NB4 (cell line): ENCODE measurements at regions not wholly inside any gene's neighbourhood (a gene's known extent, or its start where the extent isn't known, plus 50 kb on each side); places are given as distances from the start of the nearest gene placed in this dataset.

Experiments
- DNase-seq: peaks from one replicate; pipeline ENCODE4 v3.0.0; 2010; ENCODE audit warnings: low read depth
- H3K4me3 ChIP-seq: one replicate; pipeline ENCODE4 v1.5.1; 2011; ENCODE audit warnings: mild to moderate bottlenecking, low read depth, low read length, moderate library complexity
- MYC ChIP-seq: IDR thresholded peaks from 2 replicates; pipeline ENCODE4 v1.6.1; 2011; ENCODE audit warnings: low read depth, low read length
- POLR2A ChIP-seq: IDR thresholded peaks from 2 replicates; pipeline ENCODE4 v1.6.1; 2011; ENCODE audit warnings: mild to moderate bottlenecking; ENCODE audit not compliant: insufficient read length; ENCODE audit errors: extremely low read depth
- TF ChIP-seq, protein P1 (sequence below): IDR thresholded peaks from 2 replicates; pipeline ENCODE4 v1.6.1; 2011; ENCODE audit warnings: low read depth, low read length
- TF ChIP-seq, protein P2 (sequence below): IDR thresholded peaks from one replicate; pipeline ENCODE4 v1.5.1; 2012; ENCODE audit warnings: low read depth, low read length

- no peak for DNase-seq
- TF ChIP-seq, protein P1, sequence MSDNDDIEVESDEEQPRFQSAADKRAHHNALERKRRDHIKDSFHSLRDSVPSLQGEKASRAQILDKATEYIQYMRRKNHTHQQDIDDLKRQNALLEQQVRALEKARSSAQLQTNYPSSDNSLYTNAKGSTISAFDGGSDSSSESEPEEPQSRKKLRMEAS, result no peak
- TF ChIP-seq POLR2A (no peak), MYC (no peak)
- TF ChIP-seq, protein P2, sequence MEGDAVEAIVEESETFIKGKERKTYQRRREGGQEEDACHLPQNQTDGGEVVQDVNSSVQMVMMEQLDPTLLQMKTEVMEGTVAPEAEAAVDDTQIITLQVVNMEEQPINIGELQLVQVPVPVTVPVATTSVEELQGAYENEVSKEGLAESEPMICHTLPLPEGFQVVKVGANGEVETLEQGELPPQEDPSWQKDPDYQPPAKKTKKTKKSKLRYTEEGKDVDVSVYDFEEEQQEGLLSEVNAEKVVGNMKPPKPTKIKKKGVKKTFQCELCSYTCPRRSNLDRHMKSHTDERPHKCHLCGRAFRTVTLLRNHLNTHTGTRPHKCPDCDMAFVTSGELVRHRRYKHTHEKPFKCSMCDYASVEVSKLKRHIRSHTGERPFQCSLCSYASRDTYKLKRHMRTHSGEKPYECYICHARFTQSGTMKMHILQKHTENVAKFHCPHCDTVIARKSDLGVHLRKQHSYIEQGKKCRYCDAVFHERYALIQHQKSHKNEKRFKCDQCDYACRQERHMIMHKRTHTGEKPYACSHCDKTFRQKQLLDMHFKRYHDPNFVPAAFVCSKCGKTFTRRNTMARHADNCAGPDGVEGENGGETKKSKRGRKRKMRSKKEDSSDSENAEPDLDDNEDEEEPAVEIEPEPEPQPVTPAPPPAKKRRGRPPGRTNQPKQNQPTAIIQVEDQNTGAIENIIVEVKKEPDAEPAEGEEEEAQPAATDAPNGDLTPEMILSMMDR, result no peak
- H3K4me3 ChIP-seq, result no peak overlapping the region
Measured at GRCh38 chr9:16143310-16143709, 590.5 kb downstream of the CCDC171 start.

DNA sequence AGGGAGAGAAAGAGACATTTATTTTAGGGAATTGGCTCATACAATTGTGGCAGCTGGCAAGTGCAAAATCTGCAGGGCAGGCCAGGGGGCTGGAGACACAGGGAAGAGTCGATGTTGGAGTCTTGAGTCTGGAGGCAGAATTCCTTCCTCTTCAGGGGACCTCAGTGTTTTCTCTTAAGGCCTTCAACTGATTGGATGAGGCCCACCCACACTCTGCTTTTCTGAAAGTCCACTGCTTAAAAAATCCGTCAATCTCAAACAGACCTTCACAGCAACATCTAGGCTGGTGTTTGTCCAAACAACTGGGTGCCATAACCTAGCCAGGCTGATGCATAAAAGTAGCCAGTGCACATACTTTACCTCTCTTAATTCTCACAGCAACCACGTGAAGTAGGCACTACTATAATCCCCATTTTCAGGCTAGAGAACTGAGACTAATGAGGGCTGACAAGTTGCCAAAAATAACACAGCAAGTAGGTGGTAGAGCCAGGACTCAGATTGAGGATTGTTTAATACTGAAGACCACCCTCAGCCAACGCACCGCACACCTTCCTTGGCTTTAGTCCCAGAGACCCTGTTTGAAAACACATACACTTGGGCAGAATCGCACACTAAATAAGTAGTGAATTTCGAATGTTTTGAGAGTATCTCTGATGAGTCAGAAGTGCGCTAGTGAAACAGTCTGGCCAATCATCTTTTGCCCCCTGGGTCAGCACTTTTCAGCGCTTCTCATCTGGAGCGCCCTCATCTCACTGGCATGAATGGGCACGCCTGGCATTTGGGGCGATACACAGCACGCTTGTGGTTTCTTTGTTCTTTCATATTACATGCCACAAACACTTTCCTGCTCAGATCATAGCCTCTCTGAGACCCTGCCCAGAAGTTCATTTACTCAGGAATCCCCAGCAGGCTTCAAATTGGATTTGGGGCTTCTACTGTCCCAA lies 591.4 kb downstream of the CCDC171 start:
- no peak for DNase-seq
- H3K4me3 ChIP-seq, result no peak overlapping the region

GRCh38 chr9:16145196-16145950 lies 592.5 kb downstream of the CCDC171 start:
- H3K4me3 ChIP-seq, result no peak overlapping the region
- TF ChIP-seq MYC (no peak), POLR2A (no peak)
- TF ChIP-seq, protein P1, result no peak
- TF ChIP-seq, protein P2, result no peak
- DNase-seq, result no peak

More for the DNA sequence above, 591.4 kb downstream of the CCDC171 start:
- TF ChIP-seq, protein P1, result no peak
- TF ChIP-seq MYC, result no peak
- TF ChIP-seq, protein P2, result no peak

- DNase-seq, result peak; percentile 39
- no peak overlapping the region for H3K4me3 ChIP-seq
- TF ChIP-seq, protein P2, result no peak
- TF ChIP-seq POLR2A, result no peak
- TF ChIP-seq, protein P1, result no peak
- TF ChIP-seq MYC, result no peak
Measured at GRCh38 chr9:16147726-16148125, 594.9 kb downstream of the CCDC171 start.

GRCh38 chr9:16150501-16150900 lies 597.7 kb downstream of the CCDC171 start:
- peak; percentile 28 for DNase-seq
- no peak overlapping the region for H3K4me3 ChIP-seq
- TF ChIP-seq, protein P1, result no peak
- TF ChIP-seq POLR2A (no peak), MYC (no peak)
- TF ChIP-seq, protein P2, result no peak
